Chondrocyte (in vitro differentiated cells): ENCODE measurements at regions not wholly inside any gene's neighbourhood (a gene's known extent, or its start where the extent isn't known, plus 50 kb on each side); places are given as distances from the start of the nearest gene placed in this dataset.

Experiments used
- DNase-seq: peaks from one replicate; pipeline ENCODE4 v3.0.0; 2021; ENCODE audit warnings: mixed read lengths, low spot score
- H3K27ac Mint-ChIP-seq: one replicate; pipeline ENCODE4 v1.8.0; 2021; ENCODE audit warnings: mild to moderate bottlenecking, moderate library complexity, mixed read lengths; ENCODE audit not compliant: unreplicated experiment
- H3K27me3 Mint-ChIP-seq: 2 replicates; pipeline ENCODE4 v1.8.0; 2021; ENCODE audit warnings: low read depth, mixed read lengths
- H3K36me3 Mint-ChIP-seq: 2 replicates; pipeline ENCODE4 v1.8.0; 2021; ENCODE audit warnings: low read depth, mixed read lengths
- H3K4me1 Mint-ChIP-seq: 2 replicates; pipeline ENCODE4 v1.8.0; 2021; ENCODE audit warnings: low read depth, mild to moderate bottlenecking, mixed read lengths
- H3K4me3 Mint-ChIP-seq: one replicate; pipeline ENCODE4 v1.8.0; 2021; ENCODE audit warnings: mild to moderate bottlenecking, moderate library complexity, mixed read lengths; ENCODE audit not compliant: unreplicated experiment
- H3K9me3 Mint-ChIP-seq: 2 replicates; pipeline ENCODE4 v1.8.0; 2021; ENCODE audit warnings: low read depth, mixed read lengths
- CTCF ChIP-seq: fragments of 200-600 bp; sonication (generic); IDR thresholded peaks from 2 replicates; pipeline ENCODE4 v1.5.0; 2021; ENCODE audit warnings: antibody characterized with exemption, mild to moderate bottlenecking, moderate library complexity

- no peak for TF ChIP-seq CTCF
- DNase-seq = no peak
- Mint-ChIP-seq H3K9me3 (no peaks in the 10 kb centered on the region), H3K27ac (no peak overlapping the region), H3K27me3 (peaks cover 44% of the 10 kb centered on the region), H3K36me3 (no peaks in the 10 kb centered on the region), H3K4me1 (no peaks in the 10 kb centered on the region), H3K4me3 (no peak overlapping the region)
Measured at GRCh38 chr6:33875696-33876095, 71.9 kb upstream of the MLN start.

GRCh38 chr6:33875141-33875581 is 71.4 kb upstream of the MLN start:
- no peak overlapping the region for H3K4me3 Mint-ChIP-seq
- no peaks in the 10 kb centered on the region for H3K36me3 Mint-ChIP-seq
- H3K9me3 Mint-ChIP-seq = no peaks in the 10 kb centered on the region
- H3K27me3 Mint-ChIP-seq = peaks cover 43% of the 10 kb centered on the region
- no peak for TF ChIP-seq CTCF
- DNase-seq = no peak
- no peak overlapping the region for H3K27ac Mint-ChIP-seq
- no peaks in the 10 kb centered on the region for H3K4me1 Mint-ChIP-seq

GRCh38 chr6:33874136-33874760 is 70.4 kb upstream of the MLN start:
- Mint-ChIP-seq H3K27ac (no peak overlapping the region), H3K36me3 (no peaks in the 10 kb centered on the region), H3K27me3 (peaks cover 44% of the 10 kb centered on the region), H3K4me1 (no peaks in the 10 kb centered on the region), H3K4me3 (no peak overlapping the region), H3K9me3 (no peaks in the 10 kb centered on the region)
- no peak for DNase-seq
- no peak for TF ChIP-seq CTCF

- no peaks in the 10 kb centered on the region for H3K36me3 Mint-ChIP-seq
- no peak overlapping the region for H3K4me3 Mint-ChIP-seq
- TF ChIP-seq CTCF = no peak
- peaks cover 41% of the 10 kb centered on the region for H3K27me3 Mint-ChIP-seq
- H3K4me1 Mint-ChIP-seq = no peaks in the 10 kb centered on the region
- H3K9me3 Mint-ChIP-seq = no peaks in the 10 kb centered on the region
- DNase-seq = no peak
- no peak overlapping the region for H3K27ac Mint-ChIP-seq
Measured at GRCh38 chr6:33872761-33873160, 69.0 kb upstream of the MLN start.

- no peaks in the 10 kb centered on the region for H3K4me1 Mint-ChIP-seq
- no peak overlapping the region for H3K27ac Mint-ChIP-seq
- no peak for DNase-seq
- no peak for TF ChIP-seq CTCF
- H3K27me3 Mint-ChIP-seq = peaks cover 27% of the 10 kb centered on the region
- H3K9me3 Mint-ChIP-seq = no peaks in the 10 kb centered on the region
- H3K36me3 Mint-ChIP-seq = no peaks in the 10 kb centered on the region
- no peak overlapping the region for H3K4me3 Mint-ChIP-seq
Measured at GRCh38 chr6:33869826-33870423, 66.1 kb upstream of the MLN start.
